ENCODE measurements at regions not wholly inside any gene's neighbourhood (a gene's known extent, or its start where the extent isn't known, plus 50 kb on each side); places are given as distances from the start of the nearest gene placed in this dataset.

DNA sequence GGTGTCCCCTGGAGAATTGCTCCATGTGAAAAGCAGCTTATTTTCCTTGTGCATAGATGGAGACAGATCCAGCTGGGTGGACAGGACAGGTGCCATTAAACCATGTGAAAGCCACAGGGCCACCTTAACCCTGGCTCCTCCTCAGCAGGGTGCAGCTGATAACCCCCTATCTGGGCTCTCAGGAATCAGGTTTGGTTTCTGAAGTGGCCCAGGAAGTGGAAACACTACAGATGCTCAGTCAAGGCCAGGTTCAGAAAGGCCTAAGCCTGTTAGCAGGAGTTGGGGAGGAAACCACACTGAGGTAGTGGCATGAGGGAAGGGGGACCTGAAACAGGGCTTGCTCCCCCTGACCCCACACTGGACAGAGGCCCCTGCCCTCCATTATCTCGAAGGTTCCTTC is 217.0 kb downstream of the SPP2 start:
- H3K9me1 ChIP-seq (ENCODE audit: control insufficient read depth, extremely low read depth, insufficient read depth, low read length) = no peaks in the 10 kb centered on the region
- no peaks in the 10 kb centered on the region for H3K36me3 ChIP-seq (ENCODE audit: control insufficient read depth in 2 of 2, extremely low read depth in 1 of 2, insufficient read depth in 2 of 2, low read length in 2 of 2)
- no peak overlapping the region for H2AFZ ChIP-seq (ENCODE audit: control insufficient read depth, low read length)
- no peak for FAIRE-seq
- no peak overlapping the region for H3K4me2 ChIP-seq (ENCODE audit: control insufficient read depth, extremely low read depth, insufficient read depth, low read depth, low read length)
- peaks cover 7% of the 10 kb centered on the region for H3K4me1 ChIP-seq (ENCODE audit: control insufficient read depth, extremely low read depth, insufficient read depth, low read length)
- DNase-seq (ENCODE audit: low read depth, low spot score) = no peak
- H3K79me2 ChIP-seq (ENCODE audit: control insufficient read depth, insufficient read depth, low read length) = no peaks in the 10 kb centered on the region
- H3K4me3 ChIP-seq (ENCODE audit: control insufficient read depth in 2 of 3, extremely low read depth in 1 of 3, insufficient read depth in 2 of 3, low read depth in 1 of 3, low read length in 3 of 3) = no peak overlapping the region
- H3K27ac ChIP-seq (ENCODE audit: control insufficient read depth, insufficient read depth, low read length) = no peak overlapping the region
- dilution Hi-C loops (cut with MboI; ENCODE audit: extremely low pct_ligation_motif_present, low sequenced_read_pairs) = no loop called here
- no peak overlapping the region for H3K9ac ChIP-seq (ENCODE audit: control insufficient read depth, extremely low read depth, insufficient read depth, low read length)
- peaks cover 4% of the 10 kb centered on the region for H3K9me3 ChIP-seq (ENCODE audit: control insufficient read depth, low read depth, low read length)
- H3K27me3 ChIP-seq (ENCODE audit: control insufficient read depth, extremely low read depth, insufficient read depth, low read length) = no peaks in the 10 kb centered on the region
- TF ChIP-seq, protein P1, sequence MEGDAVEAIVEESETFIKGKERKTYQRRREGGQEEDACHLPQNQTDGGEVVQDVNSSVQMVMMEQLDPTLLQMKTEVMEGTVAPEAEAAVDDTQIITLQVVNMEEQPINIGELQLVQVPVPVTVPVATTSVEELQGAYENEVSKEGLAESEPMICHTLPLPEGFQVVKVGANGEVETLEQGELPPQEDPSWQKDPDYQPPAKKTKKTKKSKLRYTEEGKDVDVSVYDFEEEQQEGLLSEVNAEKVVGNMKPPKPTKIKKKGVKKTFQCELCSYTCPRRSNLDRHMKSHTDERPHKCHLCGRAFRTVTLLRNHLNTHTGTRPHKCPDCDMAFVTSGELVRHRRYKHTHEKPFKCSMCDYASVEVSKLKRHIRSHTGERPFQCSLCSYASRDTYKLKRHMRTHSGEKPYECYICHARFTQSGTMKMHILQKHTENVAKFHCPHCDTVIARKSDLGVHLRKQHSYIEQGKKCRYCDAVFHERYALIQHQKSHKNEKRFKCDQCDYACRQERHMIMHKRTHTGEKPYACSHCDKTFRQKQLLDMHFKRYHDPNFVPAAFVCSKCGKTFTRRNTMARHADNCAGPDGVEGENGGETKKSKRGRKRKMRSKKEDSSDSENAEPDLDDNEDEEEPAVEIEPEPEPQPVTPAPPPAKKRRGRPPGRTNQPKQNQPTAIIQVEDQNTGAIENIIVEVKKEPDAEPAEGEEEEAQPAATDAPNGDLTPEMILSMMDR (optimal IDR thresholded peaks at IDR 0.05 in 1 of 3, IDR thresholded peaks at IDR 0.05 in 1 of 3, conservative IDR thresholded peaks at IDR 0.05 in 1 of 3; ENCODE audit: extremely low read depth in 1 of 3, insufficient read depth in 2 of 3, low read length in 3 of 3) = no peak
- TF ChIP-seq EZH2 (IDR thresholded peaks at IDR 0.05; ENCODE audit: low read length) = no peak
- no peaks in the 10 kb centered on the region for H4K20me1 ChIP-seq (ENCODE audit: control insufficient read depth, extremely low read depth, insufficient read depth, low read length)

DNA sequence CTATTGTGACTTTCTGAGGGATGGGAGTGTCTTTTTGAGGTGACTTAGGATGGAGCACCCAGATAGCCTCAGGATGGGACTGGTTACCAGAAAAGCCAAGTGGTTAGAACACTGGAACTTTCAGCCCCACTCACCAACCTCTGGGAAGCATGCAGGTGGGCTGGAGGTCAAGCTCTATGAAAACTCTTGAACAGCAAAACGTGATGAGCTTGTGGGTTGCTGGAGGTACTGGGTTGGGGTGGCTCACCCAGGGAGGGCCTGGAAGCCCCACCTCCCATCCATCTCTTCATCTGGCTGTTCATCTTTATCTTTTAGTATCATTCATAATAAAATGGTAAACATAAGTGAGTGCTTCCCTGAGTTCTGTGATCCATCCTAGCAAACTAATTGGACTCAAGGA is 216.4 kb downstream of the SPP2 start:
- no peaks in the 10 kb centered on the region for H3K79me2 ChIP-seq (ENCODE audit: control insufficient read depth, insufficient read depth, low read length)
- H3K27ac ChIP-seq (ENCODE audit: control insufficient read depth, insufficient read depth, low read length) = no peak overlapping the region
- TF ChIP-seq, protein P1 (optimal IDR thresholded peaks at IDR 0.05 in 1 of 3, IDR thresholded peaks at IDR 0.05 in 1 of 3, conservative IDR thresholded peaks at IDR 0.05 in 1 of 3; ENCODE audit: extremely low read depth in 1 of 3, insufficient read depth in 2 of 3, low read length in 3 of 3) = no peak
- TF ChIP-seq EZH2 (IDR thresholded peaks at IDR 0.05; ENCODE audit: low read length) = no peak
- H3K4me3 ChIP-seq (ENCODE audit: control insufficient read depth in 2 of 3, extremely low read depth in 1 of 3, insufficient read depth in 2 of 3, low read depth in 1 of 3, low read length in 3 of 3) = no peak overlapping the region
- no peak overlapping the region for H3K4me2 ChIP-seq (ENCODE audit: control insufficient read depth, extremely low read depth, insufficient read depth, low read depth, low read length)
- no peak overlapping the region for H3K9ac ChIP-seq (ENCODE audit: control insufficient read depth, extremely low read depth, insufficient read depth, low read length)
- no peaks in the 10 kb centered on the region for H3K9me1 ChIP-seq (ENCODE audit: control insufficient read depth, extremely low read depth, insufficient read depth, low read length)
- H2AFZ ChIP-seq (ENCODE audit: control insufficient read depth, low read length) = no peak overlapping the region
- no peak for DNase-seq (ENCODE audit: low read depth, low spot score)
- no peaks in the 10 kb centered on the region for H3K36me3 ChIP-seq (ENCODE audit: control insufficient read depth in 2 of 2, extremely low read depth in 1 of 2, insufficient read depth in 2 of 2, low read length in 2 of 2)
- peaks cover 12% of the 10 kb centered on the region for H3K4me1 ChIP-seq (ENCODE audit: control insufficient read depth, extremely low read depth, insufficient read depth, low read length)
- H4K20me1 ChIP-seq (ENCODE audit: control insufficient read depth, extremely low read depth, insufficient read depth, low read length) = no peaks in the 10 kb centered on the region
- H3K9me3 ChIP-seq (ENCODE audit: control insufficient read depth, low read depth, low read length) = peaks cover 4% of the 10 kb centered on the region
- FAIRE-seq = no peak
- dilution Hi-C loops (cut with MboI; ENCODE audit: extremely low pct_ligation_motif_present, low sequenced_read_pairs) = no loop called here
- no peaks in the 10 kb centered on the region for H3K27me3 ChIP-seq (ENCODE audit: control insufficient read depth, extremely low read depth, insufficient read depth, low read length)

Data from keratinocyte (primary cell).